Endothelial cell of umbilical vein (primary cell): ENCODE measurements at regions not wholly inside any gene's neighbourhood (a gene's known extent, or its start where the extent isn't known, plus 50 kb on each side); places are given as distances from the start of the nearest gene placed in this dataset.

Experiments used
- BruUV-seq: library from RNA; stranded (reverse); fragments of 400-500 nt; replicated peaks from 2 replicates; lab custom pipeline; 2021; lab: Mats Ljungman, UMichigan
- CTCF ChIA-PET: fragments of 300-600, 350-600 bp; sonication (Branson Sonifier 250); formaldehyde crosslinking; loops from one replicate; lab custom pipeline; 2021; ENCODE audit warnings: antibody characterized with exemption, inconsistent platforms; lab: Charles Lee
- POLR2A ChIA-PET: fragments of 300-600, 350-600 bp; sonication (Branson Sonifier 250); formaldehyde crosslinking; loops from one replicate; lab custom pipeline; 2021; ENCODE audit warnings: antibody characterized with exemption, inconsistent platforms; lab: Charles Lee
- DNase-seq: peaks from one replicate; pipeline ENCODE4 v3.0.0-alpha.2; 2011; ENCODE audit warnings: low read depth, low spot score
- FAIRE-seq: peaks from 2 replicates; lab custom pipeline; 2011; peaks lifted over from hg19 to GRCh38; lab: Jason Lieb, UNC
- H2AFZ ChIP-seq: 2 replicates; pipeline ENCODE4 v1.6.0; 2012; ENCODE audit warnings: low read depth, low read length, control low read depth, inconsistent platforms
- H3K27ac ChIP-seq: 2 replicates; pipeline ENCODE4 v1.5.1; 2011; ENCODE audit warnings: low read depth, mild to moderate bottlenecking, control low read depth, low read length, moderate library complexity; ENCODE audit not compliant: insufficient read depth
- H3K27me3 ChIP-seq, 2 experiments: 2 replicates each; pipeline versions ENCODE4 v1.6.0 to v1.6.1; 2011; ENCODE audit warnings: low read length in 2 of 2, mixed read lengths in 1 of 2; ENCODE audit not compliant: control insufficient read depth in 2 of 2, insufficient read depth in 2 of 2
- H3K36me3 ChIP-seq, 2 experiments: 2 replicates in 1 of 2; 3 replicates in 1 of 2; pipeline ENCODE4 v1.5.1; 2011; ENCODE audit warnings: low read length in 2 of 2, mild to moderate bottlenecking in 1 of 2, moderate library complexity in 1 of 2; ENCODE audit not compliant: control insufficient read depth in 2 of 2, insufficient read depth in 2 of 2; ENCODE audit errors: extremely low read depth in 1 of 2
- H3K4me1 ChIP-seq: 3 replicates; pipeline ENCODE4 v1.5.1; 2011; ENCODE audit warnings: mild to moderate bottlenecking, low read length; ENCODE audit not compliant: control insufficient read depth, insufficient read depth; ENCODE audit errors: extremely low read depth
- H3K4me2 ChIP-seq: 2 replicates; pipeline ENCODE4 v1.6.1; 2011; ENCODE audit warnings: low read length, control low read depth, mixed read lengths; ENCODE audit not compliant: insufficient read depth
- H3K4me3 ChIP-seq, 3 experiments: fragments of 200-600 bp in 1 of 3; sonication (generic), shearing (Covaris generic) in 1 of 3; replicated peaks in 1 of 3; 2 replicates each; pipeline ENCODE4 v1.5.1; 2011 to 2016; ENCODE audit warnings: control low read depth in 3 of 3, low read length in 3 of 3, mild to moderate bottlenecking in 2 of 3, inconsistent platforms in 1 of 3, low read depth in 1 of 3, moderate library complexity in 1 of 3; ENCODE audit not compliant: insufficient read depth in 1 of 3
- H3K79me2 ChIP-seq: 2 replicates; pipeline ENCODE4 v1.6.0; 2012; ENCODE audit warnings: low read length, inconsistent platforms; ENCODE audit not compliant: control insufficient read depth, insufficient read depth
- H3K9ac ChIP-seq: replicated peaks from 2 replicates; pipeline ENCODE3; 2011; ENCODE audit warnings: low read length, control low read depth; ENCODE audit not compliant: insufficient read depth; ENCODE audit errors: extremely low read depth
- H3K9me1 ChIP-seq: replicated peaks from 3 replicates; pipeline ENCODE4 v1.6.0; 2011; ENCODE audit warnings: mild to moderate bottlenecking, low read length; ENCODE audit not compliant: control insufficient read depth, insufficient read depth; ENCODE audit errors: extremely low read depth
- H3K9me3 ChIP-seq: replicated peaks from 2 replicates; pipeline ENCODE4 v1.5.1; 2012; ENCODE audit warnings: low read length, inconsistent platforms; ENCODE audit not compliant: control insufficient read depth, insufficient read depth
- H4K20me1 ChIP-seq: replicated peaks from 2 replicates; pipeline ENCODE3; 2011; ENCODE audit warnings: mild to moderate bottlenecking, low read length; ENCODE audit not compliant: control insufficient read depth, insufficient read depth; ENCODE audit errors: extremely low read depth
- CTCF ChIP-seq, 2 donors: IDR thresholded peaks; 1 replicate in 1 of 2; 2 replicates in 1 of 2; pipeline ENCODE4 v1.5.1; 2011; ENCODE audit warnings: low read length in 2 of 2, mild to moderate bottlenecking in 2 of 2, moderate library complexity in 2 of 2, control low read depth in 1 of 2, inconsistent platforms in 1 of 2, low read depth in 1 of 2; ENCODE audit not compliant: insufficient read depth in 1 of 2; ENCODE audit errors: extremely low read depth in 1 of 2
- EZH2 ChIP-seq: IDR thresholded peaks from 2 replicates; pipeline ENCODE4 v1.6.1; 2012; ENCODE audit warnings: borderline replicate concordance, low read depth, mild to moderate bottlenecking, moderate library complexity, low read length, inconsistent platforms; ENCODE audit not compliant: severe bottlenecking
- FOS ChIP-seq: IDR thresholded peaks from 2 replicates; pipeline ENCODE4 v1.6.1; 2011; ENCODE audit warnings: mild to moderate bottlenecking, low read length, moderate library complexity, borderline replicate concordance; ENCODE audit not compliant: insufficient read depth
- JUN ChIP-seq: IDR thresholded peaks from 2 replicates; pipeline ENCODE4 v1.6.1; 2011; ENCODE audit warnings: borderline replicate concordance, low read depth; ENCODE audit not compliant: insufficient read length, insufficient read depth
- MAX ChIP-seq: IDR thresholded peaks from 2 replicates; pipeline ENCODE4 v1.6.1; 2011; ENCODE audit not compliant: insufficient read depth, insufficient read length
- MYC ChIP-seq: IDR thresholded peaks from one replicate; pipeline ENCODE4 v1.6.1; 2011; ENCODE audit warnings: mild to moderate bottlenecking, low read depth, low read length
- POLR2A ChIP-seq: IDR thresholded peaks from 2 replicates; pipeline ENCODE4 v1.6.1; 2012; ENCODE audit warnings: low read depth, mild to moderate bottlenecking, control low read depth, low read length
- POLR2AphosphoS5 ChIP-seq: IDR thresholded peaks from 2 replicates; pipeline ENCODE4 v1.6.1; 2012; ENCODE audit warnings: low read depth, mild to moderate bottlenecking, control low read depth, low read length, moderate library complexity; ENCODE audit not compliant: insufficient read depth
- dilution Hi-C: fragments of 300-500 bp; cut with MboI; formaldehyde crosslinking; loops from one replicate; pipeline ENCODE4 v1.15.0; 2019; ENCODE audit warnings: low sequenced_read_pairs; ENCODE audit not compliant: extremely low pct_ligation_motif_present
- intact Hi-C: fragments of 100-400 bp; cut with micrococcal nuclease; formaldehyde crosslinking; loops from one replicate; pipeline ENCODE4 v1.10.0; 2022

GRCh38 chr13:88217372-88217771 lies 546.2 kb downstream of the SLITRK5 start:
- Histone ChIP-seq H3K27ac (no peak overlapping the region), H3K79me2 (no peaks in the 10 kb centered on the region), H2AFZ (no peak overlapping the region), H3K4me1 (no peaks in the 10 kb centered on the region), H3K27me3 (no peaks in the 10 kb centered on the region), H3K4me2 (no peak overlapping the region), H3K4me3 (no peak overlapping the region), H3K9ac (no peak overlapping the region), H3K9me3 (peaks cover 2% of the 10 kb centered on the region), H4K20me1 (no peaks in the 10 kb centered on the region), H3K36me3 (no peaks in the 10 kb centered on the region), H3K9me1 (no peaks in the 10 kb centered on the region)
- CTCF ChIA-PET = no interaction called here
- POLR2A ChIA-PET = no interaction called here
- TF ChIP-seq EZH2 (no peak), JUN (no peak), MYC (no peak), MAX (no peak), POLR2AphosphoS5 (no peak), CTCF (IDR thresholded peaks at IDR 0.05; ENCODE audit: extremely low read depth in 1 of 2, insufficient read depth in 1 of 2, low read depth in 1 of 2, low read length in 2 of 2) (no peak), FOS (no peak), POLR2A (no peak)
- dilution Hi-C loops = no loop called here
- intact Hi-C loops = no loop called here
- DNase-seq = no peak
- no peak for FAIRE-seq
- BruUV-seq = no TSS peak
